HUES64 (cell line): ENCODE measurements at regions not wholly inside any gene's neighbourhood (a gene's known extent, or its start where the extent isn't known, plus 50 kb on each side); places are given as distances from the start of the nearest gene placed in this dataset.

Experiments used
- H3K27ac ChIP-seq: 2 replicates; pipeline ENCODE4 v1.7.0; 2013; ENCODE audit warnings: low read depth, low read length, inconsistent platforms
- H3K27me3 ChIP-seq: 2 replicates; pipeline ENCODE4 v1.6.1; 2013; ENCODE audit warnings: mild to moderate bottlenecking, low read length; ENCODE audit not compliant: insufficient read depth
- H3K36me3 ChIP-seq: 2 replicates; pipeline ENCODE4 v1.6.1; 2013; ENCODE audit warnings: mild to moderate bottlenecking, low read length; ENCODE audit not compliant: insufficient read depth
- H3K4me1 ChIP-seq: 2 replicates; pipeline ENCODE4 v1.6.1; 2013; ENCODE audit warnings: mild to moderate bottlenecking, low read length, moderate library complexity; ENCODE audit not compliant: insufficient read depth
- H3K4me3 ChIP-seq: 2 replicates; pipeline ENCODE4 v1.5.1; 2013; ENCODE audit warnings: mild to moderate bottlenecking, low read length, moderate library complexity
- H3K9ac ChIP-seq: 2 replicates; pipeline ENCODE4 v1.6.1; 2013; ENCODE audit warnings: mild to moderate bottlenecking, low read depth, low read length
- H3K9me3 ChIP-seq: 2 replicates; pipeline ENCODE4 v1.6.1; 2013; ENCODE audit warnings: low read depth, low read length; ENCODE audit not compliant: insufficient read depth
- WGBS: fragments of 150-250, 120-280 bp; methylation state at CpG from one replicate; pipeline ENCODE4 v1.1.7; 2013; ENCODE audit warnings: missing lambda C conversion rate; 5-methylcytosine and 5-hydroxymethylcytosine counted together

DNA sequence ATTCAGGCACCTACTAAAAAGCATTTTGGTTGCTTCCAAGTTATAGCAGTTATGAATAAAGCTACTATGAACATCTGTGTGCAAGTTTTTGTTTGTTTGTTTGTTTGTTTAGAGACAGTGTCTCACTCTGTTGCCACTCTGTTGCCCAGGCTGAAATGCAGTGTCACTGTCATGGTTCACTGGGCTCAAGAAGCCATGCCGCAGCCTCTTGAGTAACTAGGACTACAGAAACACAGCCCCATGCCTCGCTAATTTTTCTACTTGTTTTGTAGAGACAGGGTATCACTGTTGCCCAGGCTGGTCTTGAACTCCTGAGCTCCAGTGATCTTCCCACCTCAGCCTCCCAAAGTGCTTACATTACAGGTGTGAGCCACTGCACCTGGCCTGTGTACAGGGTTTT, 795.9 kb downstream of the EPHA7 start:
- WGBS: 92% methylated on average over 2 of the region's 2 CpGs
- Histone ChIP-seq H3K27me3 (no peaks in the 10 kb centered on the region), H3K9ac (no peak overlapping the region), H3K4me3 (no peak overlapping the region), H3K36me3 (no peaks in the 10 kb centered on the region), H3K27ac (no peak overlapping the region), H3K9me3 (no peaks in the 10 kb centered on the region), H3K4me1 (no peaks in the 10 kb centered on the region)

- no peaks in the 10 kb centered on the region for H3K9me3 ChIP-seq
- H3K4me1 ChIP-seq: no peaks in the 10 kb centered on the region
- no peak overlapping the region for H3K9ac ChIP-seq
- H3K36me3 ChIP-seq: no peaks in the 10 kb centered on the region
- H3K4me3 ChIP-seq: no peak overlapping the region
- WGBS: 93% methylated on average over 3 of the region's 3 CpGs
- no peaks in the 10 kb centered on the region for H3K27me3 ChIP-seq
- H3K27ac ChIP-seq: no peak overlapping the region
These were observed 801.6 kb downstream of the EPHA7 start for GRCh38 chr6:92617721-92618120.

DNA sequence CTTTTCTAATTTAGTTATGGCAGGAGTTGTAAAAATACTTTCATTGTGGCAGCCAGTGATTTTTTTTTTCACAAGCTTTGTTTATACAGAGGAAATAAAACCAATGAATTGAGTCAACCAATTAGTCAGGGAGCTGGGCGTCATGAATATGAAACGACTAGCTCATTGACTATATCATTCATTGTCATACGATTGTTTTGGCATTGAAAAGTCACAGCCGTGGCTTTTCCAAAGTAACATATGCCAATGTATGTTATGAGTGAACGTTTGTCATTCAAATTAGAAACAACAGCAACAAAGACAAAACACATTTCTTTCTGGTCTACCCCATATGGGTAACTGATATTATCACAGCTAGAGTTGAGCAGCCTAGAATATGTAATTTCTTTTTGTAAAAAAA, 810.6 kb downstream of the EPHA7 start:
- no peaks in the 10 kb centered on the region for H3K27me3 ChIP-seq
- no peaks in the 10 kb centered on the region for H3K4me1 ChIP-seq
- H3K9ac ChIP-seq: no peak overlapping the region
- no peak overlapping the region for H3K27ac ChIP-seq
- WGBS: 97% methylated on average over 4 of the region's 5 CpGs
- no peaks in the 10 kb centered on the region for H3K9me3 ChIP-seq
- no peaks in the 10 kb centered on the region for H3K36me3 ChIP-seq
- no peak overlapping the region for H3K4me3 ChIP-seq

GRCh38 chr6:92593201-92593600, 826.2 kb downstream of the EPHA7 start:
- Histone ChIP-seq H3K9ac (no peak overlapping the region), H3K4me1 (no peaks in the 10 kb centered on the region), H3K36me3 (no peaks in the 10 kb centered on the region), H3K4me3 (no peak overlapping the region), H3K27ac (no peak overlapping the region), H3K27me3 (no peaks in the 10 kb centered on the region), H3K9me3 (no peaks in the 10 kb centered on the region)
- WGBS: 92% methylated on average over 2 of the region's 2 CpGs

DNA sequence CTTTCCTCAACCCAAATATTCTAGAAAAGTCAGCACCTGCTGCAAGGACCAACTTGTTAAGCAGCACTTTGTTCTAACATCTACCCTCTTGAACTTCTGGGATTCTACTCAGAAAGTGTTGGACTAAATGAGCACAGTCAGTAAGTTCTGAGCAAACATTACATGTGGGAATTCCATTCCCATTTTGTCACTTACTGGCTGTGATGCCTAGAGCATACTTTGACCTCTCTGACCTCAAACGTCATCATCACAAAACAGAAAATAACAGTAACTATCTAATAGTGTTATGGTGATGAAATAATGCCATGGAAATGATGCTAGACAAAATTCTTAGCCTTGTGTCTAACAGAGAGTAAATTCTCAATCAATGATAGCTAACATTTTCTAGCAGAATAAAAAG, 829.4 kb downstream of the EPHA7 start:
- Histone ChIP-seq H3K27ac (no peak overlapping the region), H3K36me3 (no peaks in the 10 kb centered on the region), H3K9ac (no peak overlapping the region), H3K27me3 (no peaks in the 10 kb centered on the region), H3K4me1 (no peaks in the 10 kb centered on the region), H3K9me3 (no peaks in the 10 kb centered on the region), H3K4me3 (no peak overlapping the region)
- no CpG with 5 or more reads among the region's 1 CpG for WGBS

GRCh38 chr6:92588148-92588547, 831.2 kb downstream of the EPHA7 start:
- Histone ChIP-seq H3K27me3 (no peaks in the 10 kb centered on the region), H3K4me3 (no peak overlapping the region), H3K9me3 (no peaks in the 10 kb centered on the region), H3K9ac (no peak overlapping the region), H3K4me1 (no peaks in the 10 kb centered on the region), H3K36me3 (no peaks in the 10 kb centered on the region), H3K27ac (no peak overlapping the region)
- 90% methylated on average over 3 of the region's 3 CpGs for WGBS

DNA sequence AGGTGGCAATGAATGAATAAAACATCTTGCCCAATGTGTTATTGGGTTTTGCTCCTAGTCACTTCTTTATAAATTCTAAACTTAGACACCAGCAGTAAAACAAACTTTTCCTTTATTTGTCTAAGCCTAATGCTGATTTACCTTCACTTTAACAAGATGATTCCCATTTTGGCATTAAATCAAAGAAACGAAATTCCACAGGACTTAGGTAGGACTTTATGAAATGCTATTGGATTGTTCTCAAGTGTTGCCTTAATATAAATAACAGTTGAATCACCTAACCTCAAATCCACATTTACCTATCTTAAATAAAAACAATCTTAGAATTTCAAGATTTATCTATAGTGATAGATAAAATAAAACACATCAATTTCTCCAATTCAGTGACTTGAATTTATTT, 831.8 kb downstream of the EPHA7 start:
- Histone ChIP-seq H3K27ac (no peak overlapping the region), H3K9me3 (no peaks in the 10 kb centered on the region)
- WGBS: no CpG with 5 or more reads among the region's 1 CpG

GRCh38 chr6:92586236-92586977, 833.0 kb downstream of the EPHA7 start:
- Histone ChIP-seq H3K27me3 (no peaks in the 10 kb centered on the region), H3K4me1 (no peaks in the 10 kb centered on the region), H3K36me3 (no peaks in the 10 kb centered on the region), H3K4me3 (no peak overlapping the region), H3K9ac (no peak overlapping the region), H3K9me3 (no peaks in the 10 kb centered on the region), H3K27ac (no peak overlapping the region)
- 87% methylated on average over 7 of the region's 8 CpGs for WGBS

More for the DNA sequence above, 831.8 kb downstream of the EPHA7 start:
- H3K9ac ChIP-seq: no peak overlapping the region
- H3K4me1 ChIP-seq: no peaks in the 10 kb centered on the region
- H3K27me3 ChIP-seq: no peaks in the 10 kb centered on the region
- no peaks in the 10 kb centered on the region for H3K36me3 ChIP-seq
- H3K4me3 ChIP-seq: no peak overlapping the region

DNA sequence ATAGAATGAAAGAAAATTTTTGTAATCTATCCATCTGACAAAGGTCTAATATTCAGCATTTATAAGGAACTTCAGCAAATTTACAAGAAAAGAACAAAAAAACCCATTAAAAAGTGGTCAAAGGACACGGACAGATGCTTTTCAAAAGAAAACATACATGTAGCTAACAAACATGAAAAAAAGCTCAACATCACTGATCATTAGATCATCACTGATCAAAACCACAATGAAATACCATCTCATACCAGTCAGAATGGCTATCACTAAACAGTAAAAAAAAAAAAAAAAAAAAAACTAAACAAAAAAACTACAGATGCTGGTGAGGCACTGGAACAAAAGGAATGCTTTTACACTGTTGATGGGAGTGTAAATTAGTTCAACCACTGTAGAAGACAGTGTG, 837.1 kb downstream of the EPHA7 start:
- Histone ChIP-seq H3K4me1 (no peaks in the 10 kb centered on the region), H3K36me3 (no peaks in the 10 kb centered on the region), H3K27ac (no peak overlapping the region), H3K4me3 (no peak overlapping the region), H3K9ac (no peak overlapping the region), H3K9me3 (no peaks in the 10 kb centered on the region), H3K27me3 (no peaks in the 10 kb centered on the region)
- WGBS: 98% methylated on average over 1 of the region's 1 CpG

DNA sequence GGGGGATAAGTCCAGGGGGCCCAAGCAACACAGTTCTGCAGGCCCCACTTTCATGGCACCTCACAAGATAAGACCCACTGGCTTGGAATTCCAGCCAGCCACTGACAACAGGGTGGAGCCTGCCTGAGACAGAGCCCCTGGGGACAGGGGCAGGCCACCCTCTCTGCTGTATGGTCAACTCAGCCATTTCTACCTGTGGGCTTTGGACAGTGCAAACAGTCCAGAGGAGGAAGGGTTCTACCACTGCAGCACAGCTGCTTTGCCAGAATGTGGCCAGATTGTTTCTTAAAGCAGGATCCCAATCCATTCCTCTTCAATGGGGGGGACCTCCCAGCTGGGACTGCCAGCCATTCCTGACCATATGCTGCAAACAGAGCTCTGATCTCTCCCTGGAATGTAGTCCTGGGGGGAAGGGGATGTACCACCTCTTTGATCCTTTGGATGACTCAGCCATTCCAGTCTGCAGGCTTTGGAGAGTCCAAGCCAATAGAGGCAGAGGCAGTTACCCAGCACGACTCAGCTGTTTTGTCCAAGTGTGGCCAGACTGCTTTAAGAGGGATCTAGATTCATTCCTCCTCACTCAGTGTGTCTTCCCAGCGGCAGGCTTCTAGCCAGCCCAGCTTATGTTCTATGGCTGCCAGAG, 842.2 kb downstream of the EPHA7 start:
- 75% methylated on average over 2 of the region's 2 CpGs for WGBS
- Histone ChIP-seq H3K36me3 (no peaks in the 10 kb centered on the region), H3K4me3 (no peak overlapping the region), H3K27me3 (no peaks in the 10 kb centered on the region), H3K4me1 (no peaks in the 10 kb centered on the region), H3K9me3 (no peaks in the 10 kb centered on the region), H3K9ac (no peak overlapping the region), H3K27ac (no peak overlapping the region)

GRCh38 chr6:92568541-92568940, 850.8 kb downstream of the EPHA7 start:
- H3K9ac ChIP-seq: no peak overlapping the region
- no peaks in the 10 kb centered on the region for H3K36me3 ChIP-seq
- no peak overlapping the region for H3K27ac ChIP-seq
- H3K4me3 ChIP-seq: no peak overlapping the region
- H3K9me3 ChIP-seq: no peaks in the 10 kb centered on the region
- no CpG with 5 or more reads among the region's 1 CpG for WGBS
- no peaks in the 10 kb centered on the region for H3K27me3 ChIP-seq
- no peaks in the 10 kb centered on the region for H3K4me1 ChIP-seq
